Aorta (tissue), 5 donors: ENCODE measurements at regions not wholly inside any gene's neighbourhood (a gene's known extent, or its start where the extent isn't known, plus 50 kb on each side); places are given as distances from the start of the nearest gene placed in this dataset.
"Not testable (repeated sequence)": the region's sequence is repeated elsewhere in the genome, so short reads cannot be mapped to it uniquely, and the experiment has no call there.

ENCODE experiments used
- ATAC-seq: fragments of 200-7000 bp; cut with Tn5 transposase; one replicate; pipeline ENCODE4 v1.9.1; 2022; ENCODE audit warnings: moderate library complexity; ENCODE audit not compliant: low FRiP score
- DNase-seq, 2 donors: peaks; one replicate each; pipeline ENCODE4 v3.0.0-alpha.2; 2020
- H3K27ac ChIP-seq, 2 donors: one replicate each; pipeline ENCODE4 v1.5.1; 2013; ENCODE audit warnings: low read length in 2 of 2, mild to moderate bottlenecking in 2 of 2, moderate library complexity in 2 of 2, control low read depth in 1 of 2, inconsistent platforms in 1 of 2, low read depth in 1 of 2
- H3K27me3 ChIP-seq, 2 donors: one replicate each; pipeline ENCODE4 v1.6.1; 2013; ENCODE audit warnings: control low read depth in 1 of 2, low read length in 1 of 2, mild to moderate bottlenecking in 1 of 2, moderate library complexity in 1 of 2; ENCODE audit not compliant: insufficient read depth in 2 of 2, control insufficient read depth in 1 of 2
- H3K36me3 ChIP-seq, 2 donors: one replicate each; pipeline ENCODE4 v1.6.1; 2013; ENCODE audit warnings: control low read depth in 1 of 2, low read length in 1 of 2, mild to moderate bottlenecking in 1 of 2; ENCODE audit not compliant: insufficient read depth in 2 of 2, control insufficient read depth in 1 of 2
- H3K4me1 ChIP-seq, 2 donors: one replicate each; pipeline ENCODE4 v1.6.1; 2013; ENCODE audit warnings: low read length in 2 of 2, control low read depth in 1 of 2, mild to moderate bottlenecking in 1 of 2, moderate library complexity in 1 of 2; ENCODE audit not compliant: insufficient read depth in 2 of 2, control insufficient read depth in 1 of 2
- H3K4me3 ChIP-seq, 2 donors: one replicate each; pipeline ENCODE4 v1.5.1; 2013; ENCODE audit warnings: low read length in 2 of 2, control low read depth in 1 of 2, mild to moderate bottlenecking in 1 of 2
- H3K9me3 ChIP-seq: one replicate; pipeline ENCODE4 v1.6.1; 2013; ENCODE audit warnings: mild to moderate bottlenecking, low read length; ENCODE audit not compliant: control insufficient read depth
- WGBS, 2 donors: extraction: QIAGEN DNeasy Blood & Tissue Kit; methylation state at CpG; one replicate each; pipeline ENCODE4 v1.1.7; 2013; 5-methylcytosine and 5-hydroxymethylcytosine counted together
- intact Hi-C, 2 donors: fragments of 100-400 bp; cut with DNase I; formaldehyde crosslinking; loops; one replicate each; pipeline versions ENCODE4 v1.14.2 to v1.15.0; 2022
- donor health status: healthy with polysubstance abuse.
- donor health status: Bipolar disorder and iron deficiency.
- donor health status: DM: no; HTN: no; CAD: no.
- donor health status: DM: no; HTN: no; CAD: no.
- donor health status: DM: yes; HTN: yes; CAD: no.

GRCh38 chr16:8426569-8426968 is 163.7 kb downstream of the TMEM114 start:
- Histone ChIP-seq H3K4me1 (no peaks in the 10 kb centered on the region), H3K4me3 (no peak overlapping the region), H3K9me3 (peaks cover 1% of the 10 kb centered on the region), H3K27ac (no peak overlapping the region), H3K27me3 (no peaks in the 10 kb centered on the region), H3K36me3 (no peaks in the 10 kb centered on the region)
- intact Hi-C loops: no loop called here
- 85 to 90% methylated on average over 4 of the region's 4 CpGs for WGBS, 2 donors
- no peak for ATAC-seq
- no peak for DNase-seq

- Histone ChIP-seq H3K9me3 (peaks cover 2% of the 10 kb centered on the region), H3K27me3 (no peaks in the 10 kb centered on the region), H3K36me3 (no peaks in the 10 kb centered on the region), H3K4me3 (no peak overlapping the region), H3K27ac (no peak overlapping the region), H3K4me1 (no peaks in the 10 kb centered on the region)
- DNase-seq (no peak), ATAC-seq (no peak)
- intact Hi-C loops: no loop called here
- WGBS, 2 donors: 81 to 82% methylated on average over 4 of the region's 4 CpGs
These were observed 173.2 kb downstream of the TMEM114 start for GRCh38 chr16:8417145-8417544.

- H3K36me3 ChIP-seq: no peaks in the 10 kb centered on the region
- H3K9me3 ChIP-seq: no peaks in the 10 kb centered on the region
- H3K27me3 ChIP-seq: no peaks in the 10 kb centered on the region
- intact Hi-C loops: no loop called here
- 53 to 61% methylated on average over 9 of the region's 9 CpGs for WGBS, 2 donors
- H3K4me1 ChIP-seq: no peaks in the 10 kb centered on the region
- no peak overlapping the region for H3K4me3 ChIP-seq
- no peak for ATAC-seq
- no peak for DNase-seq
- no peak overlapping the region for H3K27ac ChIP-seq
These were observed 181.3 kb downstream of the TMEM114 start for GRCh38 chr16:8408855-8409567.

GRCh38 chr16:8407351-8407750 is 183.0 kb downstream of the TMEM114 start:
- intact Hi-C loops: no loop called here
- H3K36me3 ChIP-seq: no peaks in the 10 kb centered on the region
- H3K27ac ChIP-seq: no peak overlapping the region
- DNase-seq (no peak), ATAC-seq (no peak)
- H3K4me1 ChIP-seq: no peaks in the 10 kb centered on the region
- WGBS, 2 donors: 80 to 82% methylated on average over 3 of the region's 3 CpGs
- H3K4me3 ChIP-seq: no peak overlapping the region
- H3K27me3 ChIP-seq: no peaks in the 10 kb centered on the region
- no peaks in the 10 kb centered on the region for H3K9me3 ChIP-seq

- Histone ChIP-seq H3K27ac (no peak overlapping the region), H3K36me3 (no peaks in the 10 kb centered on the region), H3K4me1 (no peaks in the 10 kb centered on the region), H3K27me3 (no peaks in the 10 kb centered on the region), H3K4me3 (no peak overlapping the region), H3K9me3 (no peaks in the 10 kb centered on the region)
- no peak for DNase-seq
- intact Hi-C loops: no loop called here
- no peak for ATAC-seq
- 75 to 79% methylated on average over 13 of the region's 13 CpGs for WGBS, 2 donors
These were observed 186.1 kb downstream of the TMEM114 start for GRCh38 chr16:8403978-8404749.

- intact Hi-C loops: no loop called here
- no peak for DNase-seq
- Histone ChIP-seq H3K27me3 (no peaks in the 10 kb centered on the region), H3K36me3 (no peaks in the 10 kb centered on the region), H3K27ac (no peak overlapping the region), H3K4me3 (no peak overlapping the region), H3K9me3 (no peaks in the 10 kb centered on the region), H3K4me1 (no peaks in the 10 kb centered on the region)
- ATAC-seq: no peak
- WGBS, 2 donors: 70 to 73% methylated on average over 11 of the region's 11 CpGs
These were observed 187.1 kb downstream of the TMEM114 start for GRCh38 chr16:8402981-8403843.

- H3K4me1 ChIP-seq, H3K27me3 ChIP-seq, H3K27ac ChIP-seq, H3K4me3 ChIP-seq, DNase-seq, H3K36me3 ChIP-seq, ATAC-seq, H3K9me3 ChIP-seq, intact Hi-C loops: not testable (repeated sequence)
- 71 to 74% methylated on average over 6 of the region's 6 CpGs for WGBS, 2 donors
These were observed 189.6 kb downstream of the TMEM114 start for GRCh38 chr16:8400683-8401082.

- intact Hi-C loops: no loop called here
- DNase-seq (no peak), ATAC-seq (no peak)
- 74 to 88% methylated on average over 2 of the region's 2 CpGs for WGBS, 2 donors
- H3K27ac ChIP-seq: no peak overlapping the region
- no peaks in the 10 kb centered on the region for H3K27me3 ChIP-seq
- peaks cover 2% of the 10 kb centered on the region for H3K9me3 ChIP-seq
- no peaks in the 10 kb centered on the region for H3K36me3 ChIP-seq
- no peak overlapping the region for H3K4me3 ChIP-seq
- H3K4me1 ChIP-seq: no peaks in the 10 kb centered on the region
These were observed 191.8 kb downstream of the TMEM114 start for GRCh38 chr16:8398548-8398947.
